ENCODE measurements at regions not wholly inside any gene's neighbourhood (a gene's known extent, or its start where the extent isn't known, plus 50 kb on each side); places are given as distances from the start of the nearest gene placed in this dataset.
A peak's percentile ranks its signal among the peaks of the same experiment; 100 is the strongest.

- WGBS, 2 donors: 66 to 69% methylated on average over 3 to 10 of the region's 10 CpGs
- ATAC-seq (ENCODE audit: low FRiP score in 2 of 2): peak; percentile 55 to 87
Observed at GRCh38 chr10:52864201-52865106, 91.9 kb upstream of the MBL2 start.

GRCh38 chr10:52858722-52859121 is 86.1 kb upstream of the MBL2 start:
- TF ChIP-seq EP300 (IDR thresholded peaks at IDR 0.05): no peak
- TF ChIP-seq POLR2A (IDR thresholded peaks at IDR 0.05): no peak
- no peak for TF ChIP-seq POLR2AphosphoS5 (IDR thresholded peaks at IDR 0.05)
- no peak for TF ChIP-seq CTCF (IDR thresholded peaks at IDR 0.05)
- H3K36me3 ChIP-seq: no peaks in the 10 kb centered on the region
- 70 to 77% methylated on average over 2 of the region's 2 CpGs for WGBS, 2 donors

More at GRCh38 chr10:52864201-52865106, 91.9 kb upstream of the MBL2 start:
- Histone ChIP-seq H3K27me3 (no peaks in the 10 kb centered on the region), H3K9me3 (peaks cover 0 to 6% (median 2%) of the 10 kb centered on the region in 4 donors), H3K36me3 (no peaks in the 10 kb centered on the region), H3K4me3 (no peak overlapping the region), H3K4me1 (no peaks in the 10 kb centered on the region), H3K27ac (no peak overlapping the region)
- TF ChIP-seq POLR2AphosphoS5 (IDR thresholded peaks at IDR 0.05) (peak in 1 of 2 donors; percentile 16), CTCF (IDR thresholded peaks at IDR 0.05) (no peak)
- no peak for DNase-seq

GRCh38 chr10:52855546-52856325 is 83.2 kb upstream of the MBL2 start:
- H3K27me3 ChIP-seq: no peaks in the 10 kb centered on the region
- WGBS, 2 donors: 47 to 70% methylated on average over 1 of the region's 1 CpG
- no peak for DNase-seq
- no peaks in the 10 kb centered on the region for H3K4me1 ChIP-seq
- H3K4me3 ChIP-seq: no peak overlapping the region
- no peaks in the 10 kb centered on the region for H3K9me3 ChIP-seq
- H3K27ac ChIP-seq: no peak overlapping the region
- H3K36me3 ChIP-seq: no peaks in the 10 kb centered on the region
- no peak for ATAC-seq (ENCODE audit: low FRiP score in 2 of 2)
- TF ChIP-seq CTCF (IDR thresholded peaks at IDR 0.05) (no peak), POLR2A (IDR thresholded peaks at IDR 0.05) (no peak), POLR2AphosphoS5 (IDR thresholded peaks at IDR 0.05) (no peak), EP300 (IDR thresholded peaks at IDR 0.05) (no peak)

More at GRCh38 chr10:52858722-52859121, 86.1 kb upstream of the MBL2 start:
- Histone ChIP-seq H3K4me3 (no peak overlapping the region), H3K27ac (no peak overlapping the region), H3K4me1 (no peaks in the 10 kb centered on the region), H3K9me3 (no peaks in the 10 kb centered on the region), H3K27me3 (no peaks in the 10 kb centered on the region)
- no peak for DNase-seq
- ATAC-seq (ENCODE audit: low FRiP score in 2 of 2): no peak

- no peak for DNase-seq
Observed at GRCh38 chr10:52853704-52854103, 81.1 kb upstream of the MBL2 start.

More at GRCh38 chr10:52853704-52854103, 81.1 kb upstream of the MBL2 start:
- Histone ChIP-seq H3K9me3 (no peaks in the 10 kb centered on the region), H3K4me3 (no peak overlapping the region), H3K4me1 (no peaks in the 10 kb centered on the region), H3K36me3 (no peaks in the 10 kb centered on the region), H3K27ac (no peak overlapping the region), H3K27me3 (no peaks in the 10 kb centered on the region)
- 72 to 88% methylated on average over 4 of the region's 4 CpGs for WGBS, 2 donors
- no peak for ATAC-seq (ENCODE audit: low FRiP score in 2 of 2)
- TF ChIP-seq EP300 (IDR thresholded peaks at IDR 0.05) (no peak), CTCF (IDR thresholded peaks at IDR 0.05) (no peak)
